HUES64 (cell line): ENCODE measurements at regions not wholly inside any gene's neighbourhood (a gene's known extent, or its start where the extent isn't known, plus 50 kb on each side); places are given as distances from the start of the nearest gene placed in this dataset.
"Not testable (repeated sequence)": the region's sequence is repeated elsewhere in the genome, so short reads cannot be mapped to it uniquely, and the experiment has no call there.

Source experiments
- H3K27ac ChIP-seq: 2 replicates; pipeline ENCODE4 v1.7.0; 2013; ENCODE audit warnings: low read depth, low read length, inconsistent platforms
- H3K27me3 ChIP-seq: 2 replicates; pipeline ENCODE4 v1.6.1; 2013; ENCODE audit warnings: mild to moderate bottlenecking, low read length; ENCODE audit not compliant: insufficient read depth
- H3K36me3 ChIP-seq: 2 replicates; pipeline ENCODE4 v1.6.1; 2013; ENCODE audit warnings: mild to moderate bottlenecking, low read length; ENCODE audit not compliant: insufficient read depth
- H3K4me1 ChIP-seq: 2 replicates; pipeline ENCODE4 v1.6.1; 2013; ENCODE audit warnings: mild to moderate bottlenecking, low read length, moderate library complexity; ENCODE audit not compliant: insufficient read depth
- H3K4me3 ChIP-seq: 2 replicates; pipeline ENCODE4 v1.5.1; 2013; ENCODE audit warnings: mild to moderate bottlenecking, low read length, moderate library complexity
- H3K9ac ChIP-seq: 2 replicates; pipeline ENCODE4 v1.6.1; 2013; ENCODE audit warnings: mild to moderate bottlenecking, low read depth, low read length
- H3K9me3 ChIP-seq: 2 replicates; pipeline ENCODE4 v1.6.1; 2013; ENCODE audit warnings: low read depth, low read length; ENCODE audit not compliant: insufficient read depth
- WGBS: fragments of 150-250, 120-280 bp; methylation state at CpG from one replicate; pipeline ENCODE4 v1.1.7; 2013; ENCODE audit warnings: missing lambda C conversion rate; 5-methylcytosine and 5-hydroxymethylcytosine counted together

- H3K27me3 ChIP-seq, result no peaks in the 10 kb centered on the region
- H3K4me1 ChIP-seq, result peaks cover 10% of the 10 kb centered on the region; the same call in 1 of the 2 replicates
- 94% methylated on average over 4 of the region's 5 CpGs for WGBS
- H3K27ac ChIP-seq, result no peak overlapping the region
- H3K36me3 ChIP-seq, result no peaks in the 10 kb centered on the region
- H3K9me3 ChIP-seq, result no peaks in the 10 kb centered on the region
- no peak overlapping the region for H3K9ac ChIP-seq
- H3K4me3 ChIP-seq, result no peak overlapping the region
These were observed 158.2 kb upstream of the TOX3 start for GRCh38 chr16:52705122-52705521.

DNA sequence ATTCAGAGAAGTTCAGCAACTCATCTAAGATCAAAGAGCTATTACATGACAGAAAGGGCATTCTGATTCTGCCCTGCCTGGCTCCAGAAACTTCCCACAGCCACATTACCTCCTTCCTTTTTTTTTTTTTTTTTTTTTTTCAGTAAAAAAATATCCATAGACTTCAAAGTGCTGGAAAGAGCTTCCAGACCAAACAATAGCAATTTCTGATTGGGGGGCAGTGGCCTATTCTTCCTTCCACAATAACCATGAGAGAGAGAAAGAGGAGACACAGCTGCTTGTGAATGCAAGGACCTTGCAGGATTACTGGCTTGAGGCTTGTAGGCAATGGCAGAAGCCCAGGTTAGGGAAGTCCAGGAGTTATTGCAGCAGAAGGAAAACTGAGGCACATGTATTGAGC is 151.0 kb upstream of the TOX3 start:
- no peak overlapping the region for H3K9ac ChIP-seq
- no peaks in the 10 kb centered on the region for H3K27me3 ChIP-seq
- no peak overlapping the region for H3K4me3 ChIP-seq
- H3K4me1 ChIP-seq, result no peaks in the 10 kb centered on the region
- no peaks in the 10 kb centered on the region for H3K9me3 ChIP-seq
- no peak overlapping the region for H3K27ac ChIP-seq
- H3K36me3 ChIP-seq, result no peaks in the 10 kb centered on the region

DNA sequence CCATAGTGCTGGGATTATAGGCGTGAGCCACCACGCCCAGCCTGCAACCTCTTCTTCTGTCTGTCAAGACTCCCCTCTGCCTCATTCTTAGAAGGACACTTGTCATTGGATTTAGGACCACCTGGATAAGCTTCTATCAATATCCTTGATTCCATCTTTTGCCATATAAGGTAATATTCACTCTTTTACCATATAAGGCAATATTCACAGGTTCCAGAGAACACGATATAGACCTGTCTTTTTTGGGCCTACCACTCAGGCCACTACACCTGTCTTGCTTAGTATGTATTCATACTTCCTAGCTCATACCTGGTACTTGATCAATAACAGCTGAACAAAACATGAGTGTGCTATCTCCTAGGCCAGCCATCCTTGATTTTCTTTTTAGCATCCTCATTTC is 149.2 kb upstream of the TOX3 start:
- Histone ChIP-seq H3K36me3 (no peaks in the 10 kb centered on the region), H3K27ac (no peak overlapping the region), H3K4me3 (no peak overlapping the region), H3K9me3 (peaks cover 15% of the 10 kb centered on the region), H3K4me1 (no peaks in the 10 kb centered on the region), H3K27me3 (no peaks in the 10 kb centered on the region), H3K9ac (no peak overlapping the region)
- WGBS, result 92% methylated on average over 3 of the region's 3 CpGs

- Histone ChIP-seq H3K9me3 (peaks cover 29% of the 10 kb centered on the region), H3K27ac (no peak overlapping the region), H3K27me3 (no peaks in the 10 kb centered on the region), H3K4me3 (no peak overlapping the region), H3K9ac (no peak overlapping the region), H3K36me3 (no peaks in the 10 kb centered on the region), H3K4me1 (no peaks in the 10 kb centered on the region)
- WGBS, result no CpG with 5 or more reads among the region's 1 CpG
These were observed 143.5 kb upstream of the TOX3 start for GRCh38 chr16:52690468-52690867.

- no peaks in the 10 kb centered on the region for H3K9me3 ChIP-seq
- H3K36me3 ChIP-seq, result no peaks in the 10 kb centered on the region
- H3K9ac ChIP-seq, result no peak overlapping the region
- H3K27me3 ChIP-seq, result no peaks in the 10 kb centered on the region
- no peaks in the 10 kb centered on the region for H3K4me1 ChIP-seq
- no peak overlapping the region for H3K27ac ChIP-seq
- H3K4me3 ChIP-seq, result no peak overlapping the region
- 93% methylated on average over 1 of the region's 1 CpG for WGBS
These were observed 134.1 kb upstream of the TOX3 start for GRCh38 chr16:52680993-52681392.

DNA sequence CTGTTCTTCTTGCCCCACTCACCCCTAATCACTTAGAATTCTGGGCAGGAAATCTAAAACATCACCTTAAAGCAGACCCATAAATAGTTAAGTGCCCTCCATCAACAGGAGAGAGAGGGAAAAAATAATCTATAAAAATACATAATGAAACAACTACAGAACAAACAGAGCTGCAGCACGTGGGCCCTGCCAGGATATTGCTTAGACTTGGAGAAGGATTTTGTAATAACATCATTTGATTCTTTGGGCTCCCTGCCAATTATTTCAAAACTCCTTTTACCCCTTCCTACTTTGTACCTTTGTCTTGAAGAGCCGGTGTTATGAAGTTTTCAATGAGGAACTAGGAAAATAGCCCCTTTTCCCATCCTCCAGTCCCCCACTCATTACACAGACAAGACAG is 130.6 kb upstream of the TOX3 start:
- no peaks in the 10 kb centered on the region for H3K27me3 ChIP-seq
- 100% methylated on average over 1 of the region's 2 CpGs for WGBS
- no peak overlapping the region for H3K9ac ChIP-seq
- H3K27ac ChIP-seq, result no peak overlapping the region
- no peaks in the 10 kb centered on the region for H3K4me1 ChIP-seq
- H3K9me3 ChIP-seq, result no peaks in the 10 kb centered on the region
- no peaks in the 10 kb centered on the region for H3K36me3 ChIP-seq
- H3K4me3 ChIP-seq, result no peak overlapping the region

DNA sequence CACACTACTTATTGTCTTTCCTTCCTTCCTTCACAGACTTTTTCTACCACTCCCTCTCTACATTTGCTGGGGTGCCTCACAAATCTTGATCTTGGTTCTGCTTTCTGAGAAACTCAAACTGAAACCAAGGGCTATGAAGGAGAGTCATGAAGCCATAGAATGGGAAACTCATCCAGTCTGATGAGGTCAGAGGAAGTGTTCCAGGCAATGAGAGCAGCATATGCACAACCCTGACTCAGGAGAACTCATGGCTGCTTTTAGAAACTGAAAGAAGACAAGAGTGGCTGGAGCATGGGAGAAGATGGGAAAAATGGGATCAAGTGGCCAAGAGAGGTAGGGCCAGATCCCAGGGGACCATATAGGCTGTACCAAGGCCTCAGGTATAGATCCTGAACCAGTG is 130.0 kb upstream of the TOX3 start:
- H3K4me3 ChIP-seq, result no peak overlapping the region
- H3K27ac ChIP-seq, result no peak overlapping the region
- H3K9ac ChIP-seq, result no peak overlapping the region

DNA sequence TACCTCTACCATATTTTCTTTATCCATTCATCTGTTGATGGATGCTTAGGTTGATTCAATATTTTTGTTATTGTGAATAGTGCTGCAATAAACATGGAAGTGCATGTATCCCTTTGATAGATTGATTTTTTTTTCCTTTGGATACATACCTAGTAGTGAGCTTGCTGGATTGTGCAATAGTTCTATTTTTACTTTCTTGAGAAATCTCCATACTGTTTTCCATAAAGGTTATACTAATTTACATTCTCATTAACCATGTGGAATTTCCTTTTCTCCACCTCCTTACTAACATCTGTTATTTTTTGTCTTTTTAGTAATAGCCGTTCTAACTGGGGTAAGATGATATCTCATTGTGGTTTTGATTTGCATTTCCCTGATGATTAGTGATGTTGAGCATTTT is 124.6 kb upstream of the TOX3 start:
- no peaks in the 10 kb centered on the region for H3K27me3 ChIP-seq
- no peak overlapping the region for H3K27ac ChIP-seq
- H3K4me1 ChIP-seq, result no peaks in the 10 kb centered on the region
- WGBS, result 100% methylated on average over 1 of the region's 1 CpG
- H3K9ac ChIP-seq, result no peak overlapping the region
- H3K4me3 ChIP-seq, result no peak overlapping the region
- H3K9me3 ChIP-seq, result no peaks in the 10 kb centered on the region
- no peaks in the 10 kb centered on the region for H3K36me3 ChIP-seq

More for the DNA sequence above, 130.0 kb upstream of the TOX3 start:
- Histone ChIP-seq H3K36me3 (no peaks in the 10 kb centered on the region), H3K9me3 (no peaks in the 10 kb centered on the region), H3K4me1 (no peaks in the 10 kb centered on the region), H3K27me3 (no peaks in the 10 kb centered on the region)

GRCh38 chr16:52657924-52658323 is 111.0 kb upstream of the TOX3 start:
- peaks cover 4% of the 10 kb centered on the region; the same call in 1 of the 2 replicates for H3K4me1 ChIP-seq
- no peaks in the 10 kb centered on the region for H3K27me3 ChIP-seq
- peaks cover 15% of the 10 kb centered on the region for H3K9me3 ChIP-seq
- no peaks in the 10 kb centered on the region for H3K36me3 ChIP-seq
- no peak overlapping the region for H3K9ac ChIP-seq
- no peak overlapping the region for H3K27ac ChIP-seq
- WGBS, result 96% methylated on average over 3 of the region's 3 CpGs
- H3K4me3 ChIP-seq, result no peak overlapping the region

- not testable (repeated sequence) for H3K4me3 ChIP-seq, H3K9ac ChIP-seq, H3K36me3 ChIP-seq, H3K4me1 ChIP-seq, H3K27ac ChIP-seq, H3K27me3 ChIP-seq
- H3K9me3 ChIP-seq, result peaks cover 11% of the 10 kb centered on the region
- 80% methylated on average over 7 of the region's 7 CpGs for WGBS
These were observed 109.0 kb upstream of the TOX3 start for GRCh38 chr16:52655916-52656315.

DNA sequence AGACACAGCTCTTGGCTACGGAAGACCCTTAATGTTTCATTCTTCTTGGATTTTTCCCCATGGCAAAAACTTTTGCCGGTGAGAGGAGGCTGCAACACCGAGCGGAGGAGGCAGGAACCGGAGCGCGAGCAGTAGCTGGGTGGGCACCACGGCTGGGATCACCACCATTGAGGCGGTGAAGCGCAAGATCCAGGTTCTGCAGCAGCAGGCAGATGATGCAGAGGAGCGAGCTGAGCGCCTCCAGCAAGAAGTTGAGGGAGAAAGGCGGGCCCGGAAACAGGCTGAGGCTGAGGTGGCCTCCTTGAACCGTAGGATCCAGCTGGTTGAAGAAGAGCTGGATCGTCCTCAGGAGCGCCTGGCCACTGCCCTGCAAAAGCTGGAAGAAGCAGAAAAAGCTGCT is 108.2 kb upstream of the TOX3 start:
- not testable (repeated sequence) for H3K9ac ChIP-seq, H3K4me1 ChIP-seq, H3K27me3 ChIP-seq, H3K27ac ChIP-seq, H3K9me3 ChIP-seq, H3K36me3 ChIP-seq, H3K4me3 ChIP-seq
- WGBS, result 95% methylated on average over 17 of the region's 17 CpGs

DNA sequence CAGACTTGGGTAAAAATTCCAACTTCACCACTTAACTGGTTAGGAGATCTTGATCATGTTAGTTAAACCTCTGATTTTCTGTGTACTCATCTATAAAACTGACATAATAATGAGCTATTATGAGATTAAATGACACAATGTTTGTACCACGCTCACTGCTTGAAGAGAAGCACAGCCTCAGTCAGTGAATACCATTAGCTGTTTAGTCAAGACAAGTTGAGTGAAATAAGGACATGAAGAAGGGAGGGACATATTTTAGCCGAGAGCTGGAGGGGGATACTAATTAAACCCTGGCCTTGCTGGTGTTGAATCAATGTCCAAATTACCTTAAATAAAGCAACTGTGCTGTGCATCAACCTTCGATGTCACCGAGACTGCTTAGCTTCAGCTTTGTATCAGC is 105.1 kb upstream of the TOX3 start:
- Histone ChIP-seq H3K27ac (no peak overlapping the region), H3K4me3 (no peak overlapping the region), H3K9ac (no peak overlapping the region), H3K27me3 (no peaks in the 10 kb centered on the region), H3K36me3 (no peaks in the 10 kb centered on the region), H3K9me3 (no peaks in the 10 kb centered on the region), H3K4me1 (peaks cover 15% of the 10 kb centered on the region)
- over 99% methylated on average over 4 of the region's 4 CpGs for WGBS
